DMS79 treated with DMSO at 0.1 percent for 48 hours (cell line): ENCODE measurements at regions not wholly inside any gene's neighbourhood (a gene's known extent, or its start where the extent isn't known, plus 50 kb on each side); places are given as distances from the start of the nearest gene placed in this dataset.
"Not testable (repeated sequence)": the region's sequence is repeated elsewhere in the genome, so short reads cannot be mapped to it uniquely, and the experiment has no call there.

Experiments
- DNase-seq: peaks from one replicate; lab custom pipeline; 2025; lab: John Stamatoyannopoulos, UW

GRCh38 chr10:34957531-34957930, 132.6 kb downstream of the CUL2 start:
- DNase-seq, result no peak

- no peak for DNase-seq
Measured at GRCh38 chr10:34956756-34957155, 133.4 kb downstream of the CUL2 start.

GRCh38 chr10:34955391-34955790, 134.8 kb downstream of the CUL2 start:
- peak; percentile 31 for DNase-seq

DNA sequence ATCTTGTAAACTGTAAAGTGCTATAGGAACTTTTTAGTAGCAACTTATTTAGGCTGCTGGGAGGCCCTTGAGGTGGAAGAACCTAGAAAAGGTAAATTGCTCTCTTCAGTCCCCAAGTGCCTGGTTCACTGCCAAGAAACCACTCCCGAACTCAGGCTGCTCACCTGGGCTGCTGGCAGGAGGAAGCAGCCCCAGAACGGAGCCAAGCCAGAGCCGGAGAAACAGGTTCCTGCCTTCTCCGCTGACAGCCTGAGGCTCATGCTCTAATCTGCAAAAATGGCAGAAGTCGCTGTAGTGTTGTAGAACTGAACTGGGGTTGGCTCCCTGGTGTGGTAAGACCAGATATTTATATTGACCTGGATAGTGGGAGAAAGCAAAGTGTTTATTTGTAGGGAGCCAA, 136.0 kb downstream of the CUL2 start:
- DNase-seq, result peak; percentile 88

GRCh38 chr10:34951263-34951887, 136.3 kb upstream of the PARD3 start:
- DNase-seq, result not testable (repeated sequence)

DNA sequence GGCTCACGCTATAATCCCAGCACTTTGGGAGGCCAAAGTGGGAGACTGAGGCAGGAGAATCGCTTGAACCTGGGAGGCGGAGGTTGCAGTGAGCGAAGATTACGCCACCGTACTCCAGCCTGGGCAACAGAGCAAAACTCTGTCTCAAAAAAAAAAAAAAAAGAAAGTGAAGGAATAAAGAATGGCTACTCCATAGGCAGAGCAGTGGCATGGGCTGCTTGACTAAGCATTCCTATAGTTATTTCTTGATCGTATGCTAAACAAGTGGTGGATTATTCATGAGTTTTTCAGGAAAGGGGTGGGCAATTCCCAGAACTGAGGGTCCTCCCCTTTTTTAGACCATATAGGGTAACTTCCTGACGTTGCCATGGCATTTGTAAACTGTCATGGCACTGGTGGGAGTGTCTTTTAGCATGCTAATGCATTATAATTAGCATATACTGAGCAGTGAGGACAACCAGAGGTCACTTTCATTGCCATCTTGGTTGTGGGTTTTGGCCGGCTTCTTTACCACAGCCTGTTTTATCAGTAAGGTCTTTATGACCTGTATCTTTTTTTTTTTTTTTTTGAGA, 130.9 kb upstream of the PARD3 start:
- not testable (repeated sequence) for DNase-seq

DNA sequence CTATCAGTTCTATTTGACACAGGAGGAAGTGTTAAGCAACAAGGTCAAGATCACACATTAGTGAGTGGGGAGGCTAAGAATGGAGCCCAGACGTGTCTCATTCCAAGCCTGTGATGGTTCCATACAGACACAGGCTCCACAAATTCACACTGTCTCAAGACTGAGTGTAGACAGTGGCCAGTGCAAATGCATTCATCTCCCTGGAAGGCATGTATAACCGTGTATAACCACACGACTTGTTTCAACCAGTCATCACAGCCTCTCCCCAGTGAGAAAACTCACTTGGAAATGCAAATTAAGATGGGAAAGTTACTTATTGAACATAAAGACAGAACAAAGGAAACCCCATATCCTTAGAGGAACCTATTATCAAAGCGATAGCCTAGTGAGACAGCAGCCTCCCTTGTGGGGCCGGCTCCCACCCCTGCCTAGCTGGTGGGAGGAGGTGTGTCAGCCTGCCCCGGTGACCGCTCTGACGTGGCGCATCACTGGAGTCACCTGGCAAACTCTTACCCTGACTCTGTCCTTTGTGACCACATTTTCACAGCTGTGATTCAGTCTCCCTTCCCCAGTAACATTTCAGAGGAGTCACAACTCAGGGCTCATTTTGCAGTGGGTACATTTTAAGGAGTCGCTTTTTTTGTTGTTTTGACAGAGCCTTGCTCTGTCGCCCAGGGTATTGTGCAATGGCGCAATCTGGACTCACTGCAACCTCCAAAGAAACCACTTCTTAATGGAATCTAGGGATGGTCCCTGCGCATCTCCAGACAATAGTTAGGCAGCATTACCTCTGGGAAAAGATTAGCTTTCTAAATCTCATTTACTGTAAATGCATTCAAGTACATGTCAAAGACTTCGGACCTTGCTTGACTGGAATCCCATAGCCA, 126.6 kb upstream of the PARD3 start:
- no peak for DNase-seq

- no peak for DNase-seq
Measured at GRCh38 chr10:34940436-34940835, 125.3 kb upstream of the PARD3 start.

DNA sequence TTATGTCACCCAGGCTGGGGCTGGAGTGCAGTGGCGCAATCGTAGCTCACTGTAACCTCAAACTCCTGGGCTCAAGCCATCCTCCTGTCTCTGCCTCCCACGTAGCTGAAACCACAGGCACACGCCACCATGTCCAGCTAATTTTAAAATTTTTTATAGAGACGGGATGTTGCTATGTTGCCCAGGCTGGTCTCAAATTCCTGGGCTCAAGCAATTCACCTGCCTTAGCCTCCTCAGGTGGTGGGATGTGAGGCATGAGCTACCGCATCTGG, 123.2 kb upstream of the PARD3 start:
- DNase-seq, result no peak

DNA sequence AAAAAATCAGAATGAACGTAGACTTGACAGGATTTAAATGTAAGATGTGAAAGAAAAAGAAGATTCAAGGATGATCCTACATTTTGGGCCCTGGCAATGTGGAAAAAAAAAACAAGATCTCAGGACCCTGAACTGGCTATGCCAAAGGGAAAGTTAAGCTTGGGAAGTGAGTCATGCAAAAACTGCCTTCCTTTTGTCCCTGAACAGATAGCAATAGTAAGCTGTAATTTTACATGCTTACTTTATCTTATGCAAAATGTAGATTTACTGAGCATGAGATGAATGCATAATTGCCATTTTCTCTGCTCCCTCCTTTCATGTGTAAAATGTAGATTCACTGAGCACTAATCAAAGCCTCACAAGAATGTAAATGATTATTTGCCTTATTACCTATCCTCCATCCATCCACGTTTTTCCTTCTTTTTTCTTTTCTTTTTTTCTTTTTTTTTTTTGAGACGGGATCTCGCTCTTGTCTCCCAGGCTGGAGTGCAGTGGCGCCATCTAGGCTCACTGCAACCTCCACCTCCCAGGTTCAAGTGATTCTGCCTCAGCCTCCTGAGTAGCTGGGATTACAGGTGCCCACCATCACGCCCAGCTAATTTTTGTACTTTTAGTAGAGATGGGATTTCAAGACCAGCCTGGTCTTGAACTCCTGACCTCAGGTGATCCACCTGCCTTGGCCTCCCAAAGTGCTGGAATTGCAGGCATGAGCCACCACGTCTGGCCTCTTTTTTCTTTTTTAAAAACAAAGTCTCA, 122.7 kb upstream of the PARD3 start:
- not testable (repeated sequence) for DNase-seq

DNA sequence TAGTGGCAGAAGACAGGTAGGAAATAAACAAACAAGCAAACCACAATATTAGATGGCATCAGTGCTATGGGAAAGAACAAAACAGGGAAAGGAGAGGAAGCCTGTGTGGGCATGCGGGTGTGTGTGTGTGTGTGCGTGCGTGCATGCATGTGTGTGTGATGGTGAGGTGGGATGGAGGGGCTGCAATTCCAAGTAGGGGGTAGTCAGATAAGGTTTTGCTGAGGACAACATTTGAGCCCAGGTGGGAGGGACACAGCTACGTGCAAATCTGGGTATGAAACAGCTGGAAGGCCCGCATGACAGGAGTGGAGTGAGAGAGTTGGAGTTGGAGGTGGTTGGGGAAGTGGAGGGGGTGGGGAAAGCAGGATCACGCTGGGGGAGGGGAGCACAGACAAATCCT, 121.0 kb upstream of the PARD3 start:
- DNase-seq, result no peak

DNA sequence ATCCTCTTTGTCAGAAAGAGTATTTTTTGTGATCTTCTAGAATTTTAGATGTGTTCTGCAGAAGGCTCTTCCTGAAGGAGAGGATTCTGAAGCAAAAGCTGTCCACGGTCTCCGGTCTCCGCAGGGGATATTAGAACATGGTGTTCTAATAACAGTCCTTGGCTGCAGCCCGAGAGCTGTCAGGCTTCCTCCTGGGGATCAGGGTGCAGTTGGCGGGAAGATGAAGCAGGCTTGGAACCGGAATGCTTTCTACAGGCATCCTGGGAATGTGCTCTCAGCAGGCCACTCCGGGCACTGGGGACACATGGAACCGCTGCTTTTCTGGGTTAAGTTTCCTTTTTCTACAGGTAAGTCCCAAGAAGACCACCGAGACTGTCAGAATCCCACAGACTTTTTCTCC, 118.6 kb upstream of the PARD3 start:
- DNase-seq, result no peak

DNA sequence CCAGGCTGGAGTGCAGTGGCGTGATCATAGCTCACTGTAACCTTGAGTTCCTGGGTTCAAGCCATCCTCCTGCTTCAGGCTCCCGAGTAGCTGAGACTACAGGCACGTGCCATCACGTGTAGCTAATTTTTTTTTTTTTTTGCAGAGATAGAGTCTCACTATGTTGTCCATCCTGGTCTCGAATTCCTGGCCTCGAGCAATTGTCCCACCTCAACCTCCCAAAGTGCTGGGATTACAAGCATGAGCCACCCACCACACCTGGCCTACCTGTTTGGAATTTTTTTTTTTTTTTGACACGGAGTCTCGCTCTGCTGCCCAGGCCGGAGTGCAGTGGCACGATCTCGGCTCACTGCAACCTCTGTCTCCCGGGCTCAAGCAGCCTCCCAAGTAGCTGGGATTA, 117.1 kb upstream of the PARD3 start:
- no peak for DNase-seq

DNA sequence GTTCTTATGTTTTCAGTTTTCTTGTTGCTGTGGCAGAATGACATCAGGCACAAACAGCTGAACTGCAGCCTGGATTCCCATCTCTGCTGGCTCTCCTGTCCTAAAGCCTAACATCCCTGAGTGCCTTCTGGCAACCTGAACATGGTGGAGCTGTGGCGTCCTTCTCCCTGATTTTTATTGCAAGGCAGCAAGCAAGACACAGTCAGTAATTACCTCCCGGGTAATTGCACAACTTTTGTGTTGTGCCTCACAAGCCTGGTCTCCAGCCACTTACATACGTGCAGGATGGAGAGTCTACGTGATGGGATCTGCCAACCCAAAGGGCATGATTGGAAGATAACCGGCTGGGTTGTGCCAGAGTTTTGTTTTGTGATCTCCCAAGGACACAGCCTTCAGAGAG, 116.1 kb upstream of the PARD3 start:
- DNase-seq, result no peak

GRCh38 chr10:34922138-34922537, 107.0 kb upstream of the PARD3 start:
- no peak for DNase-seq

- DNase-seq, result no peak
Measured at GRCh38 chr10:34920578-34920977, 105.5 kb upstream of the PARD3 start.

GRCh38 chr10:34918776-34919315, 103.8 kb upstream of the PARD3 start:
- peak; percentile 11 for DNase-seq

GRCh38 chr10:34918060-34918775, 103.1 kb upstream of the PARD3 start:
- DNase-seq, result no peak

DNA sequence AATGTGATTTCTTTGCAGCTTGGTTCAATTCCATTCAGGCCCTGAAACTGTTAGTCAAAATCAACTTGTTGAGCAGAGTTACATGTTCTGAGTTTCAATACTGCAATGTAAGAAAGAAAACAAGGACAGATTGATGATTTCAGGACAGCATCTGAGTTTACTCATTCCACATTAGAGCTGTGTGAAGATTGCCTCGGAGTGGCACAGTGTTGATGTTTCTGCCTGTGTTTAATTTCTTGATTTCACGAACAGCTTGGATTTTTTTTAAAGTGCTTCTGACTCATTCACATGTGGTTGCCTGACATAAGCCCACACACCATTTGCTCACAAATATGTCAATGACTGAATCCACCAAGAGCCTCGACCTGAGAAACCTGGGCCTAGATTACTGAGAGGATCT, 101.2 kb upstream of the PARD3 start:
- no peak for DNase-seq

GRCh38 chr10:34912771-34913170, 97.7 kb upstream of the PARD3 start:
- DNase-seq, result no peak

DNA sequence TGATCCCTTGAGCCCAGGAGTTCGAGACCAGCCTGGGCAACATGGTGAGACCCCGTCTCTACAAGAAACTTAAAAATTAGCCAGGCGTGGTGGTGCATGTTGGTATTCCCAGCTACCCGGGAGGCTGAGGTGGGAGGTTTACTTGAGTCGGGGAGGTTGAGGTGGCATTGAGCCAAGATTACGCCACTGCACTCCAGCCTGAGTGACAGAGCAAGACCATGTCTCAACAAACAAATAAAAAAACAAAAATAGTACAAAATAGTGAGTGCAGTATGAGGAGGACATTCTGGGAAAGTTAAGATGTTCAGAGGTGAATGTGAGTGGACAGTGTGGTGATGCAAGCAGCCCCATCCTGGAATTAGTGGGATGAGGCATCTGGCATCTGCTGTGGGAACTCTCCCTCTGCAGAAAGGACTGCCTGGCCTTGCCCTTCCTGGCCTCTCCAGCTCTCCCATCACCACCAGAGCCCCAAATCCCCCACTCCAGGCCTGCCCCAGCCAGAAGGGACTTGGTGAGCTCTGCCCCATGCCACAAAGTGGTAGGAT, 96.6 kb upstream of the PARD3 start:
- no peak for DNase-seq

DNA sequence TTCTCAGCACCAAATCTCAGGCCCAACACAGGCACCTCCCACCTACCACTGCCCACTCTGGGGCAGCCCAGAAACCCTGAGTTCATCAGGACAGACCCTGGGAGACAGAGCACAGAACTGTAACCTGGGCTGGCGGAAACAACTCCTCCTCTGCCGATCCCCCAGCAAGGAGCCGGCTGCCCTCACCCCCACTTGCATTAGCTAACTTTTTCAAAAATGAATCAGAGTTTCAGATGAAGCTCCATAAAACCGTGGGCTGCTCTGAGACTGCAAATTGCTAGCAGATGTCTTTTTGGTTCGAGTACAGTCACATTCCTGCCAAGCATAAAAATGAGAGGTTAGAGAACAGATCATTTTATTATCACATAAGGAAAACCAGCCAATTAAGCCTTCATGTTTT, 93.4 kb upstream of the PARD3 start:
- DNase-seq, result no peak
